ENCODE measurements at regions not wholly inside any gene's neighbourhood (a gene's known extent, or its start where the extent isn't known, plus 50 kb on each side); places are given as distances from the start of the nearest gene placed in this dataset.

GRCh38 chr12:124720004-124720680 lies 143.5 kb downstream of the SCARB1 start:
- H3K4me3 ChIP-seq (replicated peaks in 1 of 2; ENCODE audit: low read depth in 2 of 2, low read length in 2 of 2) = no peak overlapping the region
- DNase-seq (ENCODE audit: low read depth in 2 of 2) = peak; percentile 69 to 76
- peak; percentile 55 for TF ChIP-seq CTCF (IDR thresholded peaks at IDR 0.05; ENCODE audit: low read depth, low read length)

- no peak for DNase-seq (ENCODE audit: low read depth in 2 of 2)
- H3K4me3 ChIP-seq (replicated peaks in 1 of 2; ENCODE audit: low read depth in 2 of 2, low read length in 2 of 2) = no peak overlapping the region
- no peak for TF ChIP-seq CTCF (IDR thresholded peaks at IDR 0.05; ENCODE audit: low read depth, low read length)
Observed at GRCh38 chr12:124719231-124719630, 144.4 kb downstream of the SCARB1 start.

DNA sequence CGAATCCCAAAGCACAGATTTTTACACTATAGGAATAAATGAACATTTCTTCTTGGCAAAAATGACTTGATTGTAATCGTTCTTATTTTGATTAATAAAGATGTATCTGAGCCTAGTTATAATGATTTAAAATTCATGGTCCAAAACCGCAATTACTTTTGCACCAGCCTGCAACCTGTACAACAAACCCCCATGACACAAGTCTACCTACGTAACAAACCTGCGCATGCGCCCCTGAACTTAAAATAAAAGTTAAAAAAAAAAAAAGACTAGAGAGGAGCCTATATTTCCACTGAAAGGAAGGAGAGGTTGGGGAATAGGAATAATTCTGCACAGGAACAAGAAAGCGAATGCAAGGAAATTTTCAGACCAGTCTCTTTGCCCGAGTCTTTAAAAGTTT lies 145.2 kb downstream of the SCARB1 start:
- DNase-seq (ENCODE audit: low read depth in 2 of 2) = no peak
- TF ChIP-seq CTCF (IDR thresholded peaks at IDR 0.05; ENCODE audit: low read depth, low read length) = no peak
- no peak overlapping the region for H3K4me3 ChIP-seq (replicated peaks in 1 of 2; ENCODE audit: low read depth in 2 of 2, low read length in 2 of 2)

DNA sequence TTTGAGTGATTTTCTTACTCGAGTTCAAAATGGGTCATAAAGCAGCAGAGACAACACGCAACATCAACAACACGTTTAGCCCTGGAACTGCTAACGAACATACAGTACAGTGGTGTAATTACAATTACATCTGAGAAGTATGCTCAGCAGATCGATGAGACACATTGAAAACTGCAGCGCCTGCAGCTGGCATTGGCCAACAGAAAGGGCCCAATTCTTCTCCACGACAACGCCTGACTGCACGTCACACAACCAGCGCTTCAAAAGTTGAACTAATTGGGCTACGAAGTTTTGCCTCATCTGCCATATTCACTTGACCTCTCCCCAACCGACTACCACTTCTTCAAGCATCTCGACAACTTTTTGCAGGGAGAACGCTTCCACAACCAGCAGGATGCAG lies 145.6 kb downstream of the SCARB1 start:
- H3K4me3 ChIP-seq (replicated peaks in 1 of 2; ENCODE audit: low read depth in 2 of 2, low read length in 2 of 2) = no peak overlapping the region
- no peak for DNase-seq (ENCODE audit: low read depth in 2 of 2)
- TF ChIP-seq CTCF (IDR thresholded peaks at IDR 0.05; ENCODE audit: low read depth, low read length) = no peak

- TF ChIP-seq CTCF (IDR thresholded peaks at IDR 0.05; ENCODE audit: low read depth, low read length) = no peak
- no peak overlapping the region for H3K4me3 ChIP-seq (replicated peaks in 1 of 2; ENCODE audit: low read depth in 2 of 2, low read length in 2 of 2)
- DNase-seq (ENCODE audit: low read depth in 2 of 2) = no peak
Observed at GRCh38 chr12:124717318-124717717, 146.3 kb downstream of the SCARB1 start.

DNA sequence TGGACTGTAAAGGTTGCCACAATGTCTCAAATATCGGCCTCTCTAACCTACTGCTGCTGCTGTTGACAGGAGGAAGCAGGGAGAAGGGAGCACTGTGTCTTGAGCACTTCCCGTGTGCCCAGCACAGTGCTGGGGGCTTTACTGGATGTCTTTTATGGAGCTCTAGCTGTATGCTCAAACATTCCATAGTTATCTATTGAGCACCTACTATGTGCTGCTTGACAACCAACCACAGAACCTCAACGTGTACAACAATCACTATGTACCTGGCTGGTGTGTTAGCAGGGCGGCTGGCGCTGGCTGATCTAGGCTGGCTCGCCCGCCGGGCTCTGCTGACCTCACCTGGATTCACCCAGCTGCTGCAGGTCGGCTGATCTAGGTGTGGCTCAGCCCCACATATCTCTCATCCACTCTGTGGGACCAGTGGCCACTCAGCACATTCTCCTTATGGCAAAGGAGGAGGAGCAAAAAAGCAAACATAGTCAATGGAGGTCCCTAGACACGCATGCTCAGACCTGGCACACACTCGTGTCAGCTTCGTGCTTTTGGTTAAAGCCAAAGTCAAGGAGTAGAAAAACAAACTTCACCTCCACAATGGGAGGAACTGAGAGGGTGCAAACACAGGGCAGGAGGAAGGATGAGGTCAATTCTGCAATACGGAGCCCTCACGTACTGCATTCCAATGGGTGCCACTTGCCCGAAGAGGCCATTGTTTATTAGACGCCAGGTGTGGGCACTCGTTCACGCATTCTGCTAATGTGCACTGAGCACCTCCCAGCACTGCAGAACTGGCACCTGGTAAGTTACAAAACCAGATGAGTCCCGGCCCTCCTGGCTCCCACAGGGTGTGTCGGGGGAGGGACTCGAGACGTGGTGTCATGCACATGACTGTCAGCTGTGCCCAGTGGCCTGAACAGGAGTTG lies 147.2 kb downstream of the SCARB1 start:
- no peak for DNase-seq (ENCODE audit: low read depth in 2 of 2)
- no peak overlapping the region for H3K4me3 ChIP-seq (replicated peaks in 1 of 2; ENCODE audit: low read depth in 2 of 2, low read length in 2 of 2)
- TF ChIP-seq CTCF (IDR thresholded peaks at IDR 0.05; ENCODE audit: low read depth, low read length) = no peak

Measured in cardiac fibroblast (primary cell).